SK-N-SH (cell line): ENCODE measurements at regions not wholly inside any gene's neighbourhood (a gene's known extent, or its start where the extent isn't known, plus 50 kb on each side); places are given as distances from the start of the nearest gene placed in this dataset.

ENCODE experiments used
- CTCF ChIP-seq: fragments of 200-600 bp; sonication (generic); IDR thresholded peaks from 2 replicates; pipeline ENCODE4 v1.6.1; 2017; ENCODE audit warnings: antibody characterized with exemption, mild to moderate bottlenecking, moderate library complexity
- EP300 ChIP-seq, 2 experiments: IDR thresholded peaks; 2 replicates each; pipeline versions ENCODE4 v1.4.0 to v1.6.1; 2012; ENCODE audit warnings: borderline replicate concordance in 1 of 2, low read depth in 1 of 2, low read length in 1 of 2
- EZH2phosphoT487 ChIP-seq: fragments of 200-600 bp; sonication (generic); IDR thresholded peaks from 2 replicates; pipeline ENCODE4 v1.6.1; 2017; ENCODE audit warnings: low read depth, mixed run types, mild to moderate bottlenecking, antibody characterized with exemption, moderate library complexity, borderline replicate concordance
- FOXJ3 ChIP-seq: sonication (generic); formaldehyde crosslinking; IDR thresholded peaks from 2 replicates; pipeline ENCODE4 v1.5.1; 2020; ENCODE audit warnings: mild to moderate bottlenecking, missing genetic modification reagents
- GATA2 ChIP-seq: sonication (generic); formaldehyde crosslinking; IDR thresholded peaks from 2 replicates; pipeline ENCODE4 v1.5.0; 2020; ENCODE audit warnings: mild to moderate bottlenecking, missing genetic modification reagents
- MAX ChIP-seq: IDR thresholded peaks from 2 replicates; pipeline ENCODE4 v1.4.0; 2012; ENCODE audit warnings: low read depth
- MXI1 ChIP-seq: IDR thresholded peaks from 2 replicates; pipeline ENCODE4 v1.6.1; 2012; ENCODE audit warnings: mild to moderate bottlenecking, low read depth, low read length, improper control_type of control experiment
- REST ChIP-seq: IDR thresholded peaks from 2 replicates; pipeline ENCODE4 v1.6.1; 2012; ENCODE audit warnings: mild to moderate bottlenecking, low read depth, low read length, moderate library complexity
- TF ChIP-seq, protein P1 (sequence below): fragments of 150-350 bp; IDR thresholded peaks from 2 replicates; pipeline ENCODE4 v1.6.1; 2017; ENCODE audit warnings: antibody characterized with exemption, low read length, low read depth, borderline replicate concordance

GRCh38 chr2:88296247-88296646, 126.1 kb downstream of the THNSL2 start:
- TF ChIP-seq CTCF (no peak), REST (no peak), EP300 (IDR thresholded peaks at IDR 0.05; ENCODE audit: borderline replicate concordance in 1 of 2, low read depth in 1 of 2, low read length in 1 of 2) (no peak), EZH2phosphoT487 (no peak), MXI1 (no peak), FOXJ3 (CRISPR knock-in tag) (no peak), MAX (no peak), GATA2 (no peak)
- TF ChIP-seq, protein P1, sequence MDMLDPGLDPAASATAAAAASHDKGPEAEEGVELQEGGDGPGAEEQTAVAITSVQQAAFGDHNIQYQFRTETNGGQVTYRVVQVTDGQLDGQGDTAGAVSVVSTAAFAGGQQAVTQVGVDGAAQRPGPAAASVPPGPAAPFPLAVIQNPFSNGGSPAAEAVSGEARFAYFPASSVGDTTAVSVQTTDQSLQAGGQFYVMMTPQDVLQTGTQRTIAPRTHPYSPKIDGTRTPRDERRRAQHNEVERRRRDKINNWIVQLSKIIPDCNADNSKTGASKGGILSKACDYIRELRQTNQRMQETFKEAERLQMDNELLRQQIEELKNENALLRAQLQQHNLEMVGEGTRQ: no peak
